GM19463 (cell line): ENCODE measurements at regions not wholly inside any gene's neighbourhood (a gene's known extent, or its start where the extent isn't known, plus 50 kb on each side); places are given as distances from the start of the nearest gene placed in this dataset.
A peak's percentile ranks its signal among the peaks of the same experiment; 100 is the strongest.
"Not testable (repeated sequence)": the region's sequence is repeated elsewhere in the genome, so short reads cannot be mapped to it uniquely, and the experiment has no call there.

Experiments
- ATAC-seq: cut with Tn5 transposase; IDR thresholded peaks from one replicate; pipeline ENCODE4 v1.9.1; 2021; ENCODE audit warnings: mild to moderate bottlenecking, moderate library complexity; ENCODE audit not compliant: unreplicated experiment

DNA sequence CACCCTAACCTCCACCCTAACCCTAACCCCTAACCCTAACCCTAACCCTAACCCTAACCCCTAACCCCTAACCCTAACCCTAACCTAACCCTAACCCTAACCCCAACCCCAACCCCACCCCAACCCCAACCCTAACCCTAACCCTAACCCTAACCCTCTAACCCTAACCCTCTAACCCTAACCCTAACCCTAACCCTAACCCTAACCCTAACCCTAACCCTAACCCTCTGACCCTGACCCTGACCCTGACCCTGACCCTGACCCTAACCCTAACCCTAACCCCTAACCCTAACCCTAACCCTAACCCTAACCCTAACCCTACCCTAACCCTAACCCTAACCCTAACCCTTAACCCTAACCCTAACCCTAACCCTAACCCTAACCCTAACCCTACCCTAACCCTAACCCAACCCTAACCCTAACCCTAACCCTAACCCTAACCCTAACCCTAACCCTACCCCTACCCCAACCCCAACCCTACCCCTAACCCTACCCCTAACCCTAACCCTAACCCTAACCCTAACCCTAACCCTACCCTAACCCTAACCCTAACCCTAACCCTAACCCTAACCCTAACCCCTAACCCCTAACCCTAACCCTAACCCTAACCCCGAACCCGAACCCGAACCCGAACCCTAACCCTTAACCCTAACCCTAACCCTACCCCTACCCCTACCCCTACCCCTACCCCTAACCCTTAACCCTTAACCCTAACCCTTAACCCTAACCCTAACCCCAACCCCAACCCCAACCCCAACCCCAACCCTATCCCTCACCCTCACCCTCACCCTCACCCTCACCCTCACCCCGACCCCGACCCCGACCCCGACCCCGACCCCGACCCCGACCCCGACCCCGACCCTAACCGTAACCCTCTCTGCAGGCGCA, 186.2 kb upstream of the CHL1 start:
- ATAC-seq = not testable (repeated sequence)

DNA sequence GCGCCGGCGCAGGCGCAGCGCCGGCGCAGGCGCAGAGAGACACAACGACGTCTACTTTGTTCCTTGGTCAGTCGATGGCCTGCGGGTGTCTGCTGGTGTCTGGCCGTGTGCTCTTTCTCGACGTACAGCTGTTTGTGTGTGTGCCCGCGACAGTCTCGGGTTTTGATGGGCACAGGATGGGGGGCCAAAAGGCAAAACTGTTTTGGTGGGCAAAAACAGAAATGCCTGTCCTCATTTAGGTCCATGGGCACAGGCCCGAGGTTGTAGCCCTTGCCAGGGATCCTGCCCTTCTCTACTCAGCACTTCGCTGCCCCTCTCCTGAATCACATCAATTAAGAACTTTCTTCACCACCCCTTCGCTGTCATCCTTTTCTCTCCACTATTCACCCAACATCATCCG, 184.8 kb upstream of the CHL1 start:
- ATAC-seq = no peak

DNA sequence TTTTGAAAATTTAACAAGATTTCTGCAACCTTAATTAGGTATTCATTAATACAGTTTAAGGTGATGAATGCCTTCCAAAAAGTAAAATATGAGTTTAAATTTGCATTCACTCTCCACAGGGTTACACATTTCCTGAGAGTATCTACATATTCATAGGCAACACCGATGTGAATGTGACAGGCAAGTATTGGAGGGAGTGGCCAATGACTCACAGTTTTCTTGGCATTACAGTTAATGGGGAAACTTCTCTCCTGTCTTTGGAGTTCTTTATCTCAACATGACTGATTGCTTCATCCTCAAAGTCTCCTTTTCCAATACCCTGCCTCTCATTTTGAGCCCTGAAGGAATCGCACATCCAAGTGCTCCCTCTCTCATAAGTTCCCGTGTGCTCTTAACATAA, 181.9 kb upstream of the CHL1 start:
- ATAC-seq = peak; percentile 52

GRCh38 chr3:16366-16765, 180.2 kb upstream of the CHL1 start:
- ATAC-seq = no peak

DNA sequence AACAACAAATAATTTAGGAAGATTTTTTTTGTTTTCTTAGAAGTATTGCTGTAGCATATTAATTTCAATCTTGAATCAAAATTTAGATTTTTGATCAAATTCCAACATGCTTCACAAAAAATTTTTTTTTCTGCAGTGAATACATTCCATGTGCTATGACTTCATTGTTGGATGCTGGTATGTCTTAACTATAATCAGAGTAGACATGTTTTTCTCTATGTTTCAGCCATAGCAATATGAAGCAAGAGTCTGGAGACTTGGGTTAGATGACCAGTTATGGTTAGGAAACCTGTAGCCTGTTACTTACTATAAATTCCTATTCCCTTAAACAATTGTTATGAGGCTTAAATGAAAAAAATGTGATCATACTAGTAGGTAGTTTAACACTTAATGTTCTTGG, 176.1 kb upstream of the CHL1 start:
- ATAC-seq = no peak

DNA sequence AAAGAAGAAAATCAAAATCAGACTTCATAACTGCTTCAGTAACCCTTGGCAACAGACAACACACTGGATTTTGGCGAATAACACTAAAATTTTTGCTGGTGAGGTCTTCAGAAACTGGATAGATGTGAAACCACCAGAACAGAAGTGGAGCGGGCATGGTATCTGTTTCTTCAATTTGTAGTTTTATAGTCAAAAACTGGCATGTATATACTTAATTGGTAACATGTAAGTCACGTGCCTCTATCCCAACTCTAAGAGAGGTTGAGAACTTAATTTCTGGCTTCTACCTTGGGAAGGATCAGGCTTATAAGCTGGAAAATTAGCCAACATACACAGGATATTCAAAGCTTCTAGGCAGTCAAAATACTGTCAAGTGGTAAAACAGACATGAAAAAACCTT, 172.6 kb upstream of the CHL1 start:
- no peak for ATAC-seq

- no peak for ATAC-seq
These were observed 171.5 kb upstream of the CHL1 start for GRCh38 chr3:25056-25455.

- peak; percentile 39 for ATAC-seq
These were observed 160.6 kb upstream of the CHL1 start for GRCh38 chr3:35985-36384.

DNA sequence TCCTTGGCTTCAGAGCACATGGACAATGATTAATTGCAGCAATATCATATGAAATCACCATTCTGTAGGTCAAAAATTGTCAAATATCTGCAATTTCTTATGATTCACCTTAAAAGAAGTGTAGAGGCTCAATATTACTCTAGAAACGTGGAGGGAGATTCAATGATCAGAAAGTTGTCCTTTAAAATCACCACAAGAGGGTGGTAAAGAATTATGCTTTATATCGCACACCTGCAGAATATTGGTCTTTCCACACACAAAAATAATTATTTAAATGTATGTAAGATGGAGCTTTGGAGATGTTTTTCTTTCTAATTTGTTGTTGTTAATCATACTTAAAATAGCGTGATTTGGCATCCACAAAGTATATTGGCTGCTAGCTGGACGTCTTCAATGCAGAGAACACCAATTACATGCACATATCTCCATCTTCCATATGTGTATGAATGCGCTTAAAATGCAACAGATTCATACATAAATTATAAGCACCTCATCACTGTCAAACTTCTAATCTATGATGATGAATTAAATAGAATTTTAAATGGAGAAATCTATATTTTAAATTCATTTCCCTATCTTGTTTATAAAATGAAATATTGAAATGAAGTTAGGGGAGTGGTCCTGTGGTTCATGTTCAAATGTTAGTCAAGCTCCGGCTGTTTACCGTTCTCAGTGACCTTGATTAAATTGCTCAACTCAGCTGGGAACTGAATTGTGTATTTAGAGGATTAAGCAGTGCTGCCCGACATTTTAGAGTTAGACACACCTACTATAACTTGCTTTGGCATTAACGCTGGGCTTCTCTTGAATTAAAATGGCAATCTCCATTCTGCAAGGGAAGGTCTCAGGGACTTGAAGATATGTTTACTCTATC, 153.5 kb upstream of the CHL1 start:
- ATAC-seq = peak; percentile 57

DNA sequence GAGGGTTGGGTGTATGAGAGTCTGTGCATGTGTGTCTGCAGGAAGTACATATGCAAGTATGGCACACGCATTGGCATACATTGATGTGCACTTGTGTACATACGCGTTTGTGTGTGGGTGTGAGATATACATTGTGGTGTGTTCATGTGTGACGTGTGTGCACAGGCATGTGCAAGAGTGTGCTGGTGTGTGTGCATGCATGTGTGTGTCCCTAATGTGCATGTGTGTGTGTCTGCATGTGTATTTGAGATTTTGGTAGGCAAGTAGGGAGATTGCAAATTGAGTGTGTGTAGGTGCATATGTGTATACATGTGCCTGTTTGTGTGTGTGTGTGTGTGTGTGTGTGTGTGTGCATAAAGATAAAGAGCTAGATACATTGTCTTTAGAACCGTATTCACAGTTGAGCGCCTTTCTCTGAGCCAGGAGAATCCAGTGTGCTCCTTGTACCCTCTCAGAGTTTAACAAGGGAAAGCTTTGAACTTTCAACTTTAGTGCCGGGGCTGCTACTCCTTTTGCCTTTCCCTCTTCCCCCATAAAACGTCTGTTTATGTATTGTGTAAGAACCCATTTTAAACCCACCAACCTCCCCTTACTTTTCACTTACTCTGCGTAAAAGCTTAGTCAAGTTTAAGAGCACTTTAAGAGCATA, 152.4 kb upstream of the CHL1 start:
- no peak for ATAC-seq

DNA sequence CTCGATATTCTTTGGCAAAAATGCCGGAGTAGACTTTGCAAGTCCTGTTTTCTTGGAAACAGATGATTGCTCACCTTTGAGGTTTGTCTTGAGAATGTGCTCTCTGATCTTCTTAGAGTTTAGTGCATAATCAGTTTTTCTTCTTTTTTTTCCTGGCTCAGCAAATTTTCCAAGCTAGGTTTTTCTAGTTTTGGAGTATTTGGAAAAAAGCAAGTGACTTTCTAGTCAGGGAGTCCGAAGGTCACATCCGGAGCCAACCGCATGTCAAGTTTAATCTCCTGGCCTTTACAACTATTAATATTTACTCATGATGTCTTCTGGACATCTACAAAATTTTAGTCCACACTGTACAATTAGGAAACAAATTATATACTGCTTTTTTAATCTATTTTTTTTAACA, 151.6 kb upstream of the CHL1 start:
- not testable (repeated sequence) for ATAC-seq

- ATAC-seq = no peak
These were observed 150.0 kb upstream of the CHL1 start for GRCh38 chr3:46576-46975.

DNA sequence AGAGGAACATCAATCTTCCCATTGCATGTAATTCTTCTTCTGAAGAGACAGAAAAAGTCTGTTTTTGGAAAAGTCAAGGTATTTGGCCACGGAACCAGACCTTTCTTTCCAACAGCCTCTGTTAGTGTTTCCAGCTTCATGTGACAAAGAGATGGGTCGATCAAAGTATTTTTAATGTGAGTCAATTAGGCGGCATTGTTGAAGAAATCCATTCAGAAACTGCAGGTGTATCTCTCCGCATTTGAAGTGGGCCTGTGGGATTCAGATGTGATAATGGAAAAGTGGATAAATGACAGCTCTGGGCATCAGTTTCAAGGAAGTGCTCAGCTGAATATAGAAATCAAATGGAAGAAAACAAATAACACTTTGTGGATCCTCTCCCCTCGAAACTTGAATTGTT, 143.1 kb upstream of the CHL1 start:
- not testable (repeated sequence) for ATAC-seq

GRCh38 chr3:54240-54639, 142.3 kb upstream of the CHL1 start:
- ATAC-seq = no peak

GRCh38 chr3:56672-57071, 139.9 kb upstream of the CHL1 start:
- ATAC-seq = no peak

DNA sequence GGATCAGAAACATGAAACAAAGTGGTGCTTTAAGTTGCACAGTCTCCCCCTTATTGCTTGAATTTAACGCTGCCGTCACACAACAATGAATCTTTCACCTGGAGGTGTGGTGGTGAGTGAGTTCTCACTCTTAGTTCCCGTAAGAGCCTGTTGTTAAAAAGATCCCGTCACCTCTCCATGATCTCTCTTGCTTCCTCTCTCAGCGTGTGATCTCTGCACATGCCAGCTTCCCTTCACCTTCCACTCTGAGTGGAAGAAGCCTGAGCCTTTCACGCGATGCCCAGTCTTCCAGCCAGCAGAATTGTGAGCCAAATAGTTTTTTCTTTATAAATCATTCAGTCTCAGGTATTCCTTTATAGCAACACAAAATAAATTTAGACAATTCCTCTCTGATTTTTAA, 136.7 kb upstream of the CHL1 start:
- no peak for ATAC-seq

- ATAC-seq = no peak
These were observed 133.3 kb upstream of the CHL1 start for GRCh38 chr3:63095-63765.

DNA sequence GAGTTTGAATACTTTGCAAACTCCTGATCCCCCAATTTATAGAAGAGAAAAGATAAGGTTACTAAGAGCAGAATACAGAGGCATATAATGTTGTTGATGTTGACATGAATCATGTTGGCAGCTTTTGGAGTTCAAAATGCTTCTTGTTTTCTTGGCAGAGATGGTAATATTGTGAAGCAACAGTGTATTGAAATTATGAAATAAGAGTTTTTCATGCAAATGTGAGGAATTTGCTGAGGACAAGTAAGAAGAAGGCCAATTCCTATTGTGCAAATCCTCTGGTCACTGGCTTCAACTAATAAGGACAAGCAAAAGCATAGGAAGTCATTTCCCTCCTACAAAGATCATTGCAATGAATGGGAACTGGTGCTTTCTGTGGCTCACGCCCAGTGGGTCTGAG, 126.9 kb upstream of the CHL1 start:
- ATAC-seq = no peak

DNA sequence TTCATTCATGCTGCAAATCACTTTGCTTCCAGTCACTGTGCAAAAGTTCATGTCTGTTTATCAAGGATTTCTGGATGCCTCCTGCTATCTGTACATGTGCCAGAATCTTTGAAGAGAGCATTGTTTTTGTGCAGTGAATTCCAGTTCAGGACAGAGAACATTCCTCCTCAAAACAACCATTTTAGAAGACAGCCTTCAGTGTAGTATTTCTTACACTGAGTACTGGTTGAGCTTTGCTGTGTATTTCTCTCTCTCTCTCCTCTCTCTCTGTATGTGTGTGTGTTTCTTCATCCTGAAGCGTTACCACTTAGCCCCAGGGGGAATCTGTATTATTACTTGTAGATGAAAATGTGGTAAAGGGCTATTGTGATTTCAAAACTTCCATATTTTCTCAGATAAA, 123.8 kb upstream of the CHL1 start:
- no peak for ATAC-seq

DNA sequence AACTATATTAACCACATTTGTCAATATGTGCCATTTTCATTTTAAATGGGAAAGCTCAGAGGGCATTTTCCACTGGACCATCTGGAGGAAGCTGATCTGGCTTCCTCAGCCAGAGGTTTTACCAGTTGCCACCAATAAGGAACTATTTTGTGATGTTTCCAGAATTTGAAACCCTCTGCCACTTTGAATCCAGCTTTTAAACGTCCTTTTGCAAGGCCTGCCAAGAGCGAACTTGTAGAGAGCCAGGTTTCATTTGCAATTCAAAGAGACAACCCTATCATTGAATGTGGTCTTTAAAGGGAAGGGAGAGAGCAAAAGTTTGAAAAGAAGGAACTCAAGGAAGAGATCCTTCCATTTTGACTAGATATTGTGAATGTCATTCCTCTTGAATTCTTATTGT, 123.3 kb upstream of the CHL1 start:
- ATAC-seq = no peak

DNA sequence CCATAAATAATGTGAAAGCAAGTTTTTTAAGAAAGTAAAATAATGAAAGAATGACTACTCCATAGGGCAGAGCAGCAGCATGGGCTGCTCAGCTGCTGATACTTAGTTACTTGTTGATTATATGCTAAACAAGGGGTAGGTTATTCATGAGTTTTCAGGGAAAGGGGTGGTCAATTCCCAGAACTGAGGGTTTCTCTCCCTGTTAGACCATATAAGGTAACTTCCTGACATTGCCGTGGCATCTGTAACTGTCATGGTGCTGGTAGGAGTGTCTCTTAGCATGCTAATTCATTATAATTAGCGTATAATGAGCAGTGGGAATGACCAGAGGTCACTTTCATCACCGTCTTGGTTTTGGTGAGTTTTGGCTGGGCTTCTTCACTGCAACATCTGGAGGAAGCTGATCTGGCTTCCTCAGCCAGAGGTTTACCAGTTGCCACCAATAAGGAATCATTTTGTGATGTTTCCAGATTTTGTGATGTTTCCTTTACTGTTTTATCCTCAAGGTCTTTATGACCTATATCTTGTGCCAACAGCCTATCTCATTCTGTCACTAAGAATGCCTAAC, 121.8 kb upstream of the CHL1 start:
- ATAC-seq = no peak
